HepG2 (cell line): ENCODE measurements at regions not wholly inside any gene's neighbourhood (a gene's known extent, or its start where the extent isn't known, plus 50 kb on each side); places are given as distances from the start of the nearest gene placed in this dataset.

Experiments used
- ATF1 ChIP-seq: IDR thresholded peaks from 2 replicates; pipeline ENCODE4 v1.6.1; 2016; ENCODE audit warnings: mild to moderate bottlenecking, control low read depth
- FOXC1 ChIP-seq: sonication (generic); formaldehyde crosslinking; IDR thresholded peaks from 2 replicates; pipeline ENCODE4 v1.8.0; 2022; ENCODE audit warnings: mild to moderate bottlenecking, missing genetic modification reagents, borderline replicate concordance
- FUBP1 ChIP-seq: sonication (generic); formaldehyde crosslinking; IDR thresholded peaks from 2 replicates; pipeline ENCODE4 v1.5.1; 2020; ENCODE audit warnings: missing genetic modification reagents, mild to moderate bottlenecking, borderline replicate concordance
- LRRFIP1 ChIP-seq: sonication (generic); formaldehyde crosslinking; conservative IDR thresholded peaks from 2 replicates; pipeline ENCODE4 v1.4.0; 2020; ENCODE audit warnings: missing genetic modification reagents
- NR2C2 ChIP-seq: sonication (generic); formaldehyde crosslinking; IDR thresholded peaks from 2 replicates; pipeline ENCODE4 v1.4.0; 2020; ENCODE audit warnings: missing genetic modification reagents, mild to moderate bottlenecking, moderate library complexity, borderline replicate concordance
- POGZ ChIP-seq: sonication (generic); formaldehyde crosslinking; IDR thresholded peaks from 2 replicates; pipeline ENCODE4 v1.4.0; 2020; ENCODE audit warnings: mild to moderate bottlenecking, missing genetic modification reagents
- POLR2AphosphoS2 ChIP-seq: IDR thresholded peaks from 2 replicates; pipeline ENCODE4 v1.6.1; 2011; ENCODE audit warnings: low read depth, low read length, improper control_type of control experiment
- RBM39 ChIP-seq: fragments of 200-400 bp; formaldehyde crosslinking; IDR thresholded peaks from one replicate; pipeline ENCODE4 v1.6.1; 2018; ENCODE audit warnings: antibody characterized with exemption, mild to moderate bottlenecking, low read depth, low read length; ENCODE audit not compliant: poor library complexity, severe bottlenecking
- RXRB ChIP-seq: IDR thresholded peaks from 2 replicates; pipeline ENCODE4 v1.6.1; 2016; ENCODE audit warnings: borderline replicate concordance, missing genetic modification reagents, missing compliant biosample characterization
- SMARCE1 ChIP-seq: fragments of 450-650 bp; IDR thresholded peaks from 2 replicates; pipeline ENCODE4 v1.6.1; 2017; ENCODE audit warnings: borderline replicate concordance
- TAF15 ChIP-seq: fragments of 200-400 bp; formaldehyde crosslinking; IDR thresholded peaks from one replicate; pipeline ENCODE4 v1.6.1; 2018; ENCODE audit warnings: mild to moderate bottlenecking, low read depth, low read length; ENCODE audit not compliant: poor library complexity, severe bottlenecking
- THAP11 ChIP-seq: IDR thresholded peaks from 2 replicates; pipeline ENCODE4 v1.6.1; 2016; ENCODE audit warnings: missing biosample characterization, missing genetic modification reagents
- TOE1 ChIP-seq: sonication (generic); formaldehyde crosslinking; IDR thresholded peaks from 2 replicates; pipeline ENCODE4 v1.4.0; 2020; ENCODE audit warnings: mild to moderate bottlenecking, missing genetic modification reagents
- ZMAT3 ChIP-seq: sonication (generic); formaldehyde crosslinking; conservative IDR thresholded peaks from 2 replicates; pipeline ENCODE4 v1.7.0; 2021; ENCODE audit warnings: missing genetic modification reagents
- ZNF280D ChIP-seq: sonication (generic); formaldehyde crosslinking; IDR thresholded peaks from 2 replicates; pipeline ENCODE4 v1.5.1; 2020; ENCODE audit warnings: mild to moderate bottlenecking, missing genetic modification reagents
- ZNF326 ChIP-seq: sonication (generic); formaldehyde crosslinking; IDR thresholded peaks from 2 replicates; pipeline ENCODE4 v1.4.0; 2020; ENCODE audit warnings: missing genetic modification reagents, borderline replicate concordance
- ZNF383 ChIP-seq: sonication (generic); formaldehyde crosslinking; IDR thresholded peaks from 2 replicates; pipeline ENCODE4 v1.4.0; 2020; ENCODE audit warnings: missing genetic modification reagents, mild to moderate bottlenecking, borderline replicate concordance
- ZNF703 ChIP-seq: sonication (generic); formaldehyde crosslinking; IDR thresholded peaks from 2 replicates; pipeline ENCODE4 v1.5.1; 2020; ENCODE audit warnings: missing genetic modification reagents, mild to moderate bottlenecking, moderate library complexity, borderline replicate concordance
- ZNF710 ChIP-seq: sonication (generic); formaldehyde crosslinking; IDR thresholded peaks from 2 replicates; pipeline ENCODE4 v1.5.0; 2020; ENCODE audit warnings: mild to moderate bottlenecking, missing genetic modification reagents, borderline replicate concordance

- peak; percentile 86 for TF ChIP-seq ZNF280D (CRISPR knock-in tag)
- TF ChIP-seq TOE1 (CRISPR knock-in tag): no peak
- TF ChIP-seq RBM39: no peak
- TF ChIP-seq ZNF383 (CRISPR knock-in tag): no peak
- TF ChIP-seq NR2C2 (CRISPR knock-in tag): peak; percentile 58; the same call in 1 of the 2 replicates
- TF ChIP-seq FOXC1 (CRISPR knock-in tag): no peak; the same call in 1 of the 2 replicates
- peak; percentile 97 for TF ChIP-seq RXRB (CRISPR knock-in tag)
- peak; percentile 93; the same call in 1 of the 2 replicates for TF ChIP-seq ZNF710 (CRISPR knock-in tag)
- no peak for TF ChIP-seq ZNF703 (CRISPR knock-in tag)
- peak; percentile 94 for TF ChIP-seq POGZ (CRISPR knock-in tag)
- peak; percentile 94; the same call in 1 of the 2 replicates for TF ChIP-seq FUBP1 (CRISPR knock-in tag)
- no peak for TF ChIP-seq TAF15
- TF ChIP-seq ZNF326 (CRISPR knock-in tag): no peak
- TF ChIP-seq SMARCE1: peak; percentile 9; the same call in 1 of the 2 replicates
- TF ChIP-seq ATF1 (CRISPR knock-in tag): no peak; the same call in 1 of the 2 replicates
- TF ChIP-seq ZMAT3 (CRISPR knock-in tag): 0 out of 2 replicates have a peak, but pooled peaks have one; percentile 42
- no peak for TF ChIP-seq LRRFIP1 (CRISPR knock-in tag)
- no peak for TF ChIP-seq POLR2AphosphoS2
- TF ChIP-seq THAP11 (CRISPR knock-in tag): no peak; the same call in 1 of the 2 replicates
These were observed 83.9 kb upstream of the SH3BP4 start (continued) for GRCh38 chr2:234867882-234868285.
